Endothelial cell of umbilical vein (primary cell): ENCODE measurements at regions not wholly inside any gene's neighbourhood (a gene's known extent, or its start where the extent isn't known, plus 50 kb on each side); places are given as distances from the start of the nearest gene placed in this dataset.

ENCODE experiments used
- BruUV-seq: library from RNA; stranded (reverse); fragments of 400-500 nt; replicated peaks from 2 replicates; lab custom pipeline; 2021; lab: Mats Ljungman, UMichigan
- CTCF ChIA-PET: fragments of 300-600, 350-600 bp; sonication (Branson Sonifier 250); formaldehyde crosslinking; loops from one replicate; lab custom pipeline; 2021; ENCODE audit warnings: antibody characterized with exemption, inconsistent platforms; lab: Charles Lee
- POLR2A ChIA-PET: fragments of 300-600, 350-600 bp; sonication (Branson Sonifier 250); formaldehyde crosslinking; loops from one replicate; lab custom pipeline; 2021; ENCODE audit warnings: antibody characterized with exemption, inconsistent platforms; lab: Charles Lee
- DNase-seq: peaks from one replicate; pipeline ENCODE4 v3.0.0-alpha.2; 2011; ENCODE audit warnings: low read depth, low spot score
- FAIRE-seq: peaks from 2 replicates; lab custom pipeline; 2011; peaks lifted over from hg19 to GRCh38; lab: Jason Lieb, UNC
- H2AFZ ChIP-seq: 2 replicates; pipeline ENCODE4 v1.6.0; 2012; ENCODE audit warnings: low read depth, low read length, control low read depth, inconsistent platforms
- H3K27ac ChIP-seq: 2 replicates; pipeline ENCODE4 v1.5.1; 2011; ENCODE audit warnings: low read depth, mild to moderate bottlenecking, control low read depth, low read length, moderate library complexity; ENCODE audit not compliant: insufficient read depth
- H3K27me3 ChIP-seq, 2 experiments: 2 replicates each; pipeline versions ENCODE4 v1.6.0 to v1.6.1; 2011; ENCODE audit warnings: low read length in 2 of 2, mixed read lengths in 1 of 2; ENCODE audit not compliant: control insufficient read depth in 2 of 2, insufficient read depth in 2 of 2
- H3K36me3 ChIP-seq, 2 experiments: 2 replicates in 1 of 2; 3 replicates in 1 of 2; pipeline ENCODE4 v1.5.1; 2011; ENCODE audit warnings: low read length in 2 of 2, mild to moderate bottlenecking in 1 of 2, moderate library complexity in 1 of 2; ENCODE audit not compliant: control insufficient read depth in 2 of 2, insufficient read depth in 2 of 2; ENCODE audit errors: extremely low read depth in 1 of 2
- H3K4me1 ChIP-seq: 3 replicates; pipeline ENCODE4 v1.5.1; 2011; ENCODE audit warnings: mild to moderate bottlenecking, low read length; ENCODE audit not compliant: control insufficient read depth, insufficient read depth; ENCODE audit errors: extremely low read depth
- H3K4me2 ChIP-seq: 2 replicates; pipeline ENCODE4 v1.6.1; 2011; ENCODE audit warnings: low read length, control low read depth, mixed read lengths; ENCODE audit not compliant: insufficient read depth
- H3K4me3 ChIP-seq, 3 experiments: fragments of 200-600 bp in 1 of 3; sonication (generic), shearing (Covaris generic) in 1 of 3; replicated peaks in 1 of 3; 2 replicates each; pipeline ENCODE4 v1.5.1; 2011 to 2016; ENCODE audit warnings: control low read depth in 3 of 3, low read length in 3 of 3, mild to moderate bottlenecking in 2 of 3, inconsistent platforms in 1 of 3, low read depth in 1 of 3, moderate library complexity in 1 of 3; ENCODE audit not compliant: insufficient read depth in 1 of 3
- H3K79me2 ChIP-seq: 2 replicates; pipeline ENCODE4 v1.6.0; 2012; ENCODE audit warnings: low read length, inconsistent platforms; ENCODE audit not compliant: control insufficient read depth, insufficient read depth
- H3K9ac ChIP-seq: replicated peaks from 2 replicates; pipeline ENCODE3; 2011; ENCODE audit warnings: low read length, control low read depth; ENCODE audit not compliant: insufficient read depth; ENCODE audit errors: extremely low read depth
- H3K9me1 ChIP-seq: replicated peaks from 3 replicates; pipeline ENCODE4 v1.6.0; 2011; ENCODE audit warnings: mild to moderate bottlenecking, low read length; ENCODE audit not compliant: control insufficient read depth, insufficient read depth; ENCODE audit errors: extremely low read depth
- H3K9me3 ChIP-seq: replicated peaks from 2 replicates; pipeline ENCODE4 v1.5.1; 2012; ENCODE audit warnings: low read length, inconsistent platforms; ENCODE audit not compliant: control insufficient read depth, insufficient read depth
- H4K20me1 ChIP-seq: replicated peaks from 2 replicates; pipeline ENCODE3; 2011; ENCODE audit warnings: mild to moderate bottlenecking, low read length; ENCODE audit not compliant: control insufficient read depth, insufficient read depth; ENCODE audit errors: extremely low read depth
- EZH2 ChIP-seq: IDR thresholded peaks from 2 replicates; pipeline ENCODE4 v1.6.1; 2012; ENCODE audit warnings: borderline replicate concordance, low read depth, mild to moderate bottlenecking, moderate library complexity, low read length, inconsistent platforms; ENCODE audit not compliant: severe bottlenecking
- FOS ChIP-seq: IDR thresholded peaks from 2 replicates; pipeline ENCODE4 v1.6.1; 2011; ENCODE audit warnings: mild to moderate bottlenecking, low read length, moderate library complexity, borderline replicate concordance; ENCODE audit not compliant: insufficient read depth
- GATA2 ChIP-seq: IDR thresholded peaks from 2 replicates; pipeline ENCODE4 v1.7.0; 2011; ENCODE audit warnings: low read depth, mild to moderate bottlenecking, moderate library complexity, mixed read lengths, low read length; ENCODE audit not compliant: insufficient read length, insufficient read depth
- JUN ChIP-seq: IDR thresholded peaks from 2 replicates; pipeline ENCODE4 v1.6.1; 2011; ENCODE audit warnings: borderline replicate concordance, low read depth; ENCODE audit not compliant: insufficient read length, insufficient read depth
- MYC ChIP-seq: IDR thresholded peaks from one replicate; pipeline ENCODE4 v1.6.1; 2011; ENCODE audit warnings: mild to moderate bottlenecking, low read depth, low read length
- POLR2A ChIP-seq: IDR thresholded peaks from 2 replicates; pipeline ENCODE4 v1.6.1; 2012; ENCODE audit warnings: low read depth, mild to moderate bottlenecking, control low read depth, low read length
- POLR2AphosphoS5 ChIP-seq: IDR thresholded peaks from 2 replicates; pipeline ENCODE4 v1.6.1; 2012; ENCODE audit warnings: low read depth, mild to moderate bottlenecking, control low read depth, low read length, moderate library complexity; ENCODE audit not compliant: insufficient read depth
- dilution Hi-C: fragments of 300-500 bp; cut with MboI; formaldehyde crosslinking; loops from one replicate; pipeline ENCODE4 v1.15.0; 2019; ENCODE audit warnings: low sequenced_read_pairs; ENCODE audit not compliant: extremely low pct_ligation_motif_present
- intact Hi-C: fragments of 100-400 bp; cut with micrococcal nuclease; formaldehyde crosslinking; loops from one replicate; pipeline ENCODE4 v1.10.0; 2022
- TF ChIP-seq, protein P1 (sequence below), 2 donors: IDR thresholded peaks; 1 replicate in 1 of 2; 2 replicates in 1 of 2; pipeline ENCODE4 v1.5.1; 2011; ENCODE audit warnings: low read length in 2 of 2, mild to moderate bottlenecking in 2 of 2, moderate library complexity in 2 of 2, control low read depth in 1 of 2, inconsistent platforms in 1 of 2, low read depth in 1 of 2; ENCODE audit not compliant: insufficient read depth in 1 of 2; ENCODE audit errors: extremely low read depth in 1 of 2
- TF ChIP-seq, protein P2 (sequence below): IDR thresholded peaks from 2 replicates; pipeline ENCODE4 v1.6.1; 2011; ENCODE audit not compliant: insufficient read depth, insufficient read length

DNA sequence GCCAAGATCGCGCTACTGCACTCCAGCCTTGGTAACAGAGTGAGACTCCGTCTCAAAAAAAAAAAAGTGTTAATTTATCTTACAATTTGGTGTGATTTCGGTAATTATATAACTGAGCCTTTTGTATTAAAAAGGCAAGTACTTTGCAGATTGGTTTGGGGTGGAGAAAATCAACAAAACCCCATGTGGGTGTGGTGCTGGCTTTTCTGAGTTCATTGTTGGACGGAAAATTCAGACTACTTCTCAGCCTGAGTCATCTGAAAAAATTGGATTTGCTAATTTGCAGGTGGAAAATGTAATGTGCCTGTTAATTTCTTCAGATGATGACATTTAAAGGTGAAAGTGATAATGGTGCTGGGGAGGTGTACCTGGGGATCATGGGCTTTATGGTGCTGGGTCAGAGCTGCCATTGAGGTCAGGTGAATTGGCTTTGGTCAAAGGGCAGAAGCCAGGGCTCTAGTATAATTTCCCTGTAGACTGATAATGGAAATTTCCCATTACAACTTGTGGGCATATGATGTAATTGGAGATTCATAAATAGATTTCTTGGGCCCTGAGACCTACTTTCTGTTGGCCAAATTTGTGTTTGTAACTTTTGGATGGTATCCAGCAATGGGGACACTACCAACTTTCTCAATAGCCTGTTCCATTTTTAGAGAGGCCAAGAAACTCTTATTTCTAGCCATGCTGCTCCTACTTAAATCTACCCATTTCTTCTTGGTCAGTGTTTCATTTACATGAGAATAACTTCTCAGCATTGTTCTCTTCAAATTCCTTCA lies 74.3 kb upstream of the TEX13D start:
- TF ChIP-seq POLR2A (no peak), POLR2AphosphoS5 (no peak)
- TF ChIP-seq, protein P1, sequence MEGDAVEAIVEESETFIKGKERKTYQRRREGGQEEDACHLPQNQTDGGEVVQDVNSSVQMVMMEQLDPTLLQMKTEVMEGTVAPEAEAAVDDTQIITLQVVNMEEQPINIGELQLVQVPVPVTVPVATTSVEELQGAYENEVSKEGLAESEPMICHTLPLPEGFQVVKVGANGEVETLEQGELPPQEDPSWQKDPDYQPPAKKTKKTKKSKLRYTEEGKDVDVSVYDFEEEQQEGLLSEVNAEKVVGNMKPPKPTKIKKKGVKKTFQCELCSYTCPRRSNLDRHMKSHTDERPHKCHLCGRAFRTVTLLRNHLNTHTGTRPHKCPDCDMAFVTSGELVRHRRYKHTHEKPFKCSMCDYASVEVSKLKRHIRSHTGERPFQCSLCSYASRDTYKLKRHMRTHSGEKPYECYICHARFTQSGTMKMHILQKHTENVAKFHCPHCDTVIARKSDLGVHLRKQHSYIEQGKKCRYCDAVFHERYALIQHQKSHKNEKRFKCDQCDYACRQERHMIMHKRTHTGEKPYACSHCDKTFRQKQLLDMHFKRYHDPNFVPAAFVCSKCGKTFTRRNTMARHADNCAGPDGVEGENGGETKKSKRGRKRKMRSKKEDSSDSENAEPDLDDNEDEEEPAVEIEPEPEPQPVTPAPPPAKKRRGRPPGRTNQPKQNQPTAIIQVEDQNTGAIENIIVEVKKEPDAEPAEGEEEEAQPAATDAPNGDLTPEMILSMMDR (IDR thresholded peaks at IDR 0.05; ENCODE audit: extremely low read depth in 1 of 2, insufficient read depth in 1 of 2, low read depth in 1 of 2, low read length in 2 of 2), result no peak
- Histone ChIP-seq H3K36me3 (no peaks in the 10 kb centered on the region), H3K9ac (no peak overlapping the region), H4K20me1 (no peaks in the 10 kb centered on the region), H3K27ac (no peak overlapping the region), H3K4me3 (no peak overlapping the region), H2AFZ (no peak overlapping the region), H3K4me1 (no peaks in the 10 kb centered on the region), H3K9me3 (no peaks in the 10 kb centered on the region), H3K9me1 (no peaks in the 10 kb centered on the region), H3K27me3 (no peaks in the 10 kb centered on the region), H3K4me2 (no peak overlapping the region), H3K79me2 (no peaks in the 10 kb centered on the region)
- dilution Hi-C loops, result no loop called here
- FAIRE-seq (no peak), DNase-seq (no peak)
- intact Hi-C loops, result no loop called here
- ChIA-PET CTCF (no interaction called here), POLR2A (no interaction called here)
- no TSS peak for BruUV-seq

DNA sequence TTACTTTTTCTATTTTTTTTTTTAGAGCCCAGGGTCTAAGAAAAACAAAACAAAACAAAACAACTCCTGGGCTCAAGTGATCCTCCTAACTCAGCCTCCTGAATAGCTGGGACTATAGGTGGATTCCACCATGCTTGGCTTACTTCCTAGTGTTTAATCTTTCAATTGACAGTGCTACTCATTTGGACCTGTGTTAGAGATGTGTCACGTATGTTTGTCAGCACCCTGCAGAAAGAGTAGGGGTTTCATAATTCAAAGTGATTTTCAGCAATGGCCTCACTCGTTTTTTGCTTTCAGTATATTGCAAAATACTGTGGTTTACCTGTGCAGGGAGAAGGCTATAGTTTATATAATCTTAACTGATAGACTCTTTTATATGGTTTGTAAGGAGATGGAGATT lies 71.6 kb upstream of the TEX13D start:
- H3K4me1 ChIP-seq, result no peaks in the 10 kb centered on the region
- no peak overlapping the region for H3K4me3 ChIP-seq
- H3K79me2 ChIP-seq, result no peaks in the 10 kb centered on the region
- no TSS peak for BruUV-seq
- H3K36me3 ChIP-seq, result no peaks in the 10 kb centered on the region
- H3K9me3 ChIP-seq, result no peaks in the 10 kb centered on the region
- H4K20me1 ChIP-seq, result no peaks in the 10 kb centered on the region
- H3K9ac ChIP-seq, result no peak overlapping the region
- no peak overlapping the region for H3K4me2 ChIP-seq
- DNase-seq (no peak), FAIRE-seq (no peak)
- dilution Hi-C loops (no loop called here), intact Hi-C loops (no loop called here)
- CTCF ChIA-PET, result no interaction called here
- no peaks in the 10 kb centered on the region for H3K9me1 ChIP-seq
- TF ChIP-seq GATA2 (no peak), JUN (no peak), FOS (no peak), POLR2AphosphoS5 (no peak), POLR2A (no peak), MYC (no peak), EZH2 (no peak)
- TF ChIP-seq, protein P2, sequence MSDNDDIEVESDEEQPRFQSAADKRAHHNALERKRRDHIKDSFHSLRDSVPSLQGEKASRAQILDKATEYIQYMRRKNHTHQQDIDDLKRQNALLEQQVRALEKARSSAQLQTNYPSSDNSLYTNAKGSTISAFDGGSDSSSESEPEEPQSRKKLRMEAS, result no peak
- TF ChIP-seq, protein P1 (IDR thresholded peaks at IDR 0.05; ENCODE audit: extremely low read depth in 1 of 2, insufficient read depth in 1 of 2, low read depth in 1 of 2, low read length in 2 of 2), result no peak
- H3K27me3 ChIP-seq, result no peaks in the 10 kb centered on the region
- POLR2A ChIA-PET, result no interaction called here
- H3K27ac ChIP-seq, result no peak overlapping the region
- no peak overlapping the region for H2AFZ ChIP-seq
